ENCODE measurements at regions not wholly inside any gene's neighbourhood (a gene's known extent, or its start where the extent isn't known, plus 50 kb on each side); places are given as distances from the start of the nearest gene placed in this dataset.

DNA sequence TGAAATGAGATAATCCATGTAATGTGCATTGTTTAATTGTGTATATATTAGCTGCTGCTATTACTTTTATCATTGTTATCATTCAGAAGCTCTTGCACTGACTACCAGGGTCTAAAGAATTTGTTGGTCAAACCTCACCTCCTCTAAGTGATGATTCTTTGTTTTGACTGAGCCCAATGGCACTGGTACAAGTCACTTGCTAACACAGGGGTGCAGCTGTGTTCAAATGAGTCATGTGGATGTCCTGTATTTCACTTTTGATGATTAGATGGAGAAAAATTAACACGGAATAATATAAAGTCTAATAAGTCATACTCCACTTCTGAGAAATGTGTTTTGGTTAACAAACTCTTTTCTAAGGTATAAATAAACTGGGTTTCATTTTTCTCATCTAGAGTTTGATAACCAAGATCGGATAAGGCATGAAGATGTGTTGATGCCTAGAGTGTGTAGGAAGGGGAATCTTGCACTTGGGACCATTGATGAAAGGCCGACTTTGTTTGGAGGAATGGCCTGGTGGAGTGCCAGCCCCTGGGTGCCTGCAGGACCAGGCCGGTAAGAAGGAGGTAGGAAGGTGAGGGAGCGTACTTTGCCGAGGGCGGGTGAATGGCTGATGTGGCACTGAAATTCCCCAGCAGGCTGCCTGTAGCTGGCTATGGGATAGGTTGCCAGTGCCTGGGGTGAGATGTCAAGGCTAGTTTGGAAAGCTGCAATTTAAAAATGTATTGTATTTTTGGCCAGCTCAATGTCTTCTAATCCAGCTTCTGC is 244.7 kb upstream of the ZPLD1 start:
- DNase-seq (ENCODE audit: low spot score in 2 of 2) = no peak
- no peaks in the 10 kb centered on the region for H3K9me3 ChIP-seq
- intact Hi-C loops (cut with DNase I) = loop anchor here (10.0 kb wide), 1 partner anchor 65 kb away; no protein-coding TSS in a partner anchor
- TF ChIP-seq, protein P1, sequence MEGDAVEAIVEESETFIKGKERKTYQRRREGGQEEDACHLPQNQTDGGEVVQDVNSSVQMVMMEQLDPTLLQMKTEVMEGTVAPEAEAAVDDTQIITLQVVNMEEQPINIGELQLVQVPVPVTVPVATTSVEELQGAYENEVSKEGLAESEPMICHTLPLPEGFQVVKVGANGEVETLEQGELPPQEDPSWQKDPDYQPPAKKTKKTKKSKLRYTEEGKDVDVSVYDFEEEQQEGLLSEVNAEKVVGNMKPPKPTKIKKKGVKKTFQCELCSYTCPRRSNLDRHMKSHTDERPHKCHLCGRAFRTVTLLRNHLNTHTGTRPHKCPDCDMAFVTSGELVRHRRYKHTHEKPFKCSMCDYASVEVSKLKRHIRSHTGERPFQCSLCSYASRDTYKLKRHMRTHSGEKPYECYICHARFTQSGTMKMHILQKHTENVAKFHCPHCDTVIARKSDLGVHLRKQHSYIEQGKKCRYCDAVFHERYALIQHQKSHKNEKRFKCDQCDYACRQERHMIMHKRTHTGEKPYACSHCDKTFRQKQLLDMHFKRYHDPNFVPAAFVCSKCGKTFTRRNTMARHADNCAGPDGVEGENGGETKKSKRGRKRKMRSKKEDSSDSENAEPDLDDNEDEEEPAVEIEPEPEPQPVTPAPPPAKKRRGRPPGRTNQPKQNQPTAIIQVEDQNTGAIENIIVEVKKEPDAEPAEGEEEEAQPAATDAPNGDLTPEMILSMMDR (IDR thresholded peaks at IDR 0.05) = no peak
- H3K36me3 ChIP-seq = no peaks in the 10 kb centered on the region
- no peak overlapping the region for H3K4me3 ChIP-seq
- no peaks in the 10 kb centered on the region for H3K27me3 ChIP-seq
- peak overlapping the region; percentile 22 to 49 for H3K27ac ChIP-seq
- peaks cover 0 to 4% of the 10 kb centered on the region in 2 donors for H3K4me1 ChIP-seq

GRCh38 chr3:102192575-102192974 is 242.2 kb upstream of the ZPLD1 start:
- intact Hi-C loops (cut with DNase I) = no loop called here
- no peak for DNase-seq (ENCODE audit: low spot score in 2 of 2)
- no peaks in the 10 kb centered on the region for H3K36me3 ChIP-seq

GRCh38 chr3:102193255-102193654 is 241.6 kb upstream of the ZPLD1 start:
- Histone ChIP-seq H3K36me3 (no peaks in the 10 kb centered on the region), H3K4me3 (no peak overlapping the region), H3K4me1 (peaks cover 0 to 4% of the 10 kb centered on the region in 2 donors), H3K27me3 (no peaks in the 10 kb centered on the region), H3K9me3 (no peaks in the 10 kb centered on the region), H3K27ac (no peak overlapping the region)
- intact Hi-C loops (cut with DNase I) = no loop called here
- TF ChIP-seq, protein P1 (IDR thresholded peaks at IDR 0.05) = no peak
- DNase-seq (ENCODE audit: low spot score in 2 of 2) = no peak

More at GRCh38 chr3:102192575-102192974, 242.2 kb upstream of the ZPLD1 start:
- H3K4me1 ChIP-seq = peaks cover 0 to 4% of the 10 kb centered on the region in 2 donors
- no peaks in the 10 kb centered on the region for H3K9me3 ChIP-seq
- H3K4me3 ChIP-seq = no peak overlapping the region
- no peaks in the 10 kb centered on the region for H3K27me3 ChIP-seq
- H3K27ac ChIP-seq = no peak overlapping the region
- TF ChIP-seq, protein P1 (IDR thresholded peaks at IDR 0.05) = no peak

DNA sequence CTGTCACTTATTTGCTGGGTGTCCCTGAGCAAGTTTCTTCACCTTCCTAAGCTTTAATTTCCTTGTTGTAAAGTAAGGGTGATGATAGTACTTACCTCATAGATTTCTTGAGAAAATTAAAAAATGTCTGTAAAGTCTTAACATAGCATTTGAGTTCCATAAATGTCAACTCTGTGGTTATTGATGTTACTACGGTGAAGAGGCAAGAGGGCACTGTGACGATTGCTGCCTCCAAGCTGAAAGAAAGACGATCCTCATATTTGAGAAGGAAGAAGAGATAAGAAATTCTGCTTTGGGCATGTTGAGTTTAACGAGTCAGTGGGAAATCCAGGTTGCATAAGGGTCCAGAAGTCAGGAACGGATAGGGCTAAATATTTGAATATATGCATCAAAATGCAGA is 240.8 kb upstream of the ZPLD1 start:
- TF ChIP-seq, protein P1 (IDR thresholded peaks at IDR 0.05) = no peak
- intact Hi-C loops (cut with DNase I) = no loop called here
- Histone ChIP-seq H3K27me3 (no peaks in the 10 kb centered on the region), H3K4me3 (no peak overlapping the region), H3K9me3 (no peaks in the 10 kb centered on the region), H3K36me3 (no peaks in the 10 kb centered on the region), H3K4me1 (peaks cover 0 to 4% of the 10 kb centered on the region in 2 donors), H3K27ac (no peak overlapping the region)
- no peak for DNase-seq (ENCODE audit: low spot score in 2 of 2)

DNA sequence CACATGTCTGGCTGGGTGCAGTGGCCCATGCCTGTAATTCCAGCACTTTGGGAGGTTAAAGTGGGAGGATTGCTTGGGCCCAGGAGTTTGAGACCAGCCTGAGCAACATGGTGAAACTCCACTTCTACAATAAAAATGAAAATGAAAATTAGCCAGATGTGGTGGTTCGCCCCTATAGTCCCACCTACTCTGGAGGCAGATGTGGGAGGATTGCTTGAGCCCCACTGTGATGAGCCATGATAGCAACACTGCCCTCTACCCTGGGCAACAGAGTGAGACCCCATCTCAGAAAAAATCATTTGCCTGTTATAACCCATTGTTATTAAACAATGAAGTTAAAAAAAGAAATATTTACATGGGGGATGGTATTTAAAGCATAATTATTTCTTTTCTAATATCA is 240.1 kb upstream of the ZPLD1 start:
- H3K27me3 ChIP-seq = no peaks in the 10 kb centered on the region
- no peak for DNase-seq (ENCODE audit: low spot score in 2 of 2)
- H3K36me3 ChIP-seq = no peaks in the 10 kb centered on the region
- no peak overlapping the region for H3K4me3 ChIP-seq
- TF ChIP-seq, protein P1 (IDR thresholded peaks at IDR 0.05) = no peak
- peaks cover 0 to 4% of the 10 kb centered on the region in 2 donors for H3K4me1 ChIP-seq
- H3K9me3 ChIP-seq = no peaks in the 10 kb centered on the region
- H3K27ac ChIP-seq = no peak overlapping the region
- intact Hi-C loops (cut with DNase I) = no loop called here

Measured in ascending aorta (tissue), 2 donors.